A673 (cell line): ENCODE measurements at regions not wholly inside any gene's neighbourhood (a gene's known extent, or its start where the extent isn't known, plus 50 kb on each side); places are given as distances from the start of the nearest gene placed in this dataset.

ENCODE experiments used
- CTCF ChIP-seq: fragments of 300-800, 200-600 bp; sonication (generic); conservative IDR thresholded peaks from 2 replicates; pipeline ENCODE4 v1.5.1; 2017; ENCODE audit warnings: low read depth, mild to moderate bottlenecking, antibody characterized with exemption, low read length, moderate library complexity, mixed read lengths
- EZH2 ChIP-seq: fragments of 200-600 bp; sonication (generic); IDR thresholded peaks from 2 replicates; pipeline ENCODE4 v1.6.1; 2017; ENCODE audit warnings: borderline replicate concordance, low read depth, mild to moderate bottlenecking, mixed read lengths, antibody characterized with exemption, low read length; ENCODE audit not compliant: poor library complexity, severe bottlenecking

GRCh38 chr15:69590201-69590710 is 137.6 kb downstream of the RPLP1 start:
- TF ChIP-seq CTCF (no peak), EZH2 (no peak)
